Uterus (tissue), 3 donors: ENCODE measurements at regions not wholly inside any gene's neighbourhood (a gene's known extent, or its start where the extent isn't known, plus 50 kb on each side); places are given as distances from the start of the nearest gene placed in this dataset.

ENCODE experiments used
- DNase-seq, 2 donors: peaks; one replicate each; pipeline ENCODE4 v3.0.0-alpha.2; 2019 to 2020
- H3K27ac ChIP-seq, 2 donors: fragments of 200-600 bp; sonication (generic); 1 replicate in 1 of 2; 2 replicates in 1 of 2; pipeline ENCODE4 v1.5.1; 2016 to 2018
- H3K27me3 ChIP-seq, 2 donors: fragments of 200-600 bp; sonication (generic); one replicate each; pipeline ENCODE4 v1.5.1; 2018 to 2019; ENCODE audit warnings: control low read depth in 1 of 2
- H3K36me3 ChIP-seq, 2 donors: fragments of 200-600 bp; sonication (generic); one replicate each; pipeline ENCODE4 v1.5.1; 2019; ENCODE audit warnings: control low read depth in 1 of 2
- H3K4me1 ChIP-seq, 2 donors: fragments of 200-600 bp; sonication (generic); one replicate each; pipeline ENCODE4 v1.5.1; 2018 to 2019; ENCODE audit warnings: control low read depth in 1 of 2
- H3K4me3 ChIP-seq, 2 donors: fragments of 200-600 bp; sonication (generic); 1 replicate in 1 of 2; 2 replicates in 1 of 2; pipeline ENCODE4 v1.5.1; 2018 to 2019; ENCODE audit warnings: mild to moderate bottlenecking in 1 of 2
- H3K9me3 ChIP-seq, 2 donors: fragments of 200-600 bp; sonication (generic); one replicate each; pipeline ENCODE4 v1.5.1; 2019; ENCODE audit warnings: control low read depth in 1 of 2
- POLR2A ChIP-seq, 2 donors: fragments of 450-650 bp; IDR thresholded peaks; one replicate each; pipeline ENCODE4 v1.6.1; 2016; ENCODE audit warnings: antibody characterized with exemption in 2 of 2, mild to moderate bottlenecking in 1 of 2, moderate library complexity in 1 of 2
- intact Hi-C: fragments of 100-400 bp; cut with DNase I; formaldehyde crosslinking; loops from one replicate; pipeline ENCODE4 v1.15.1; 2023; ENCODE audit warnings: low total_unique reads
- TF ChIP-seq, protein P1 (sequence below), 4 experiments: fragments of 200-600 bp in 2 of 4; fragments of 450-650 bp in 2 of 4; sonication (generic) in 2 of 4; IDR thresholded peaks; one replicate each; pipeline ENCODE4 v1.5.1; 2016 to 2019; ENCODE audit warnings: antibody characterized with exemption in 4 of 4, mild to moderate bottlenecking in 2 of 4, moderate library complexity in 1 of 4
- donor health status: DM: yes; HTN: yes; CAD: no.

DNA sequence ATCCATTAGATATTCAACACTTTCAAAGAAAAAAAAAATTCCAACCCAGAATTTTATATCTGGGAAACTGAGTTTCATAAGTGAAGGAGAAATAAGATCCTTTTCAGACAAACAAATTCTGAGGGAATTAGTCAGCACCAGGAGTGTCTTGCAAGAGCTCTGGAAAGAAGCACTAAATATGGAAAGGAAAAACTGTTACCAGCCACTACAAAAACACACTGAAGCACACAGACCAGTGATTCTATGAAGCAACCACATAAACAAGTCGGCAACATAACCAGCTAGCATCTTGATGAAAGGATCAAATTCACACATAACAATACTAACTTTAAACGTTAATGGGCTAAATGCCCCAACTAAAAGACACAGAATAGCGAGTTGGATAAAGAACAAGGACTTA lies 368.4 kb upstream of the MIR17HG start:
- no peaks in the 10 kb centered on the region for H3K4me1 ChIP-seq
- TF ChIP-seq, protein P1, sequence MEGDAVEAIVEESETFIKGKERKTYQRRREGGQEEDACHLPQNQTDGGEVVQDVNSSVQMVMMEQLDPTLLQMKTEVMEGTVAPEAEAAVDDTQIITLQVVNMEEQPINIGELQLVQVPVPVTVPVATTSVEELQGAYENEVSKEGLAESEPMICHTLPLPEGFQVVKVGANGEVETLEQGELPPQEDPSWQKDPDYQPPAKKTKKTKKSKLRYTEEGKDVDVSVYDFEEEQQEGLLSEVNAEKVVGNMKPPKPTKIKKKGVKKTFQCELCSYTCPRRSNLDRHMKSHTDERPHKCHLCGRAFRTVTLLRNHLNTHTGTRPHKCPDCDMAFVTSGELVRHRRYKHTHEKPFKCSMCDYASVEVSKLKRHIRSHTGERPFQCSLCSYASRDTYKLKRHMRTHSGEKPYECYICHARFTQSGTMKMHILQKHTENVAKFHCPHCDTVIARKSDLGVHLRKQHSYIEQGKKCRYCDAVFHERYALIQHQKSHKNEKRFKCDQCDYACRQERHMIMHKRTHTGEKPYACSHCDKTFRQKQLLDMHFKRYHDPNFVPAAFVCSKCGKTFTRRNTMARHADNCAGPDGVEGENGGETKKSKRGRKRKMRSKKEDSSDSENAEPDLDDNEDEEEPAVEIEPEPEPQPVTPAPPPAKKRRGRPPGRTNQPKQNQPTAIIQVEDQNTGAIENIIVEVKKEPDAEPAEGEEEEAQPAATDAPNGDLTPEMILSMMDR (IDR thresholded peaks at IDR 0.05) = no peak
- TF ChIP-seq POLR2A (IDR thresholded peaks at IDR 0.05) = no peak
- no peak overlapping the region for H3K27ac ChIP-seq
- intact Hi-C loops = no loop called here
- no peaks in the 10 kb centered on the region for H3K36me3 ChIP-seq
- H3K27me3 ChIP-seq = no peaks in the 10 kb centered on the region
- H3K4me3 ChIP-seq = no peak overlapping the region
- no peak for DNase-seq
- no peaks in the 10 kb centered on the region for H3K9me3 ChIP-seq

DNA sequence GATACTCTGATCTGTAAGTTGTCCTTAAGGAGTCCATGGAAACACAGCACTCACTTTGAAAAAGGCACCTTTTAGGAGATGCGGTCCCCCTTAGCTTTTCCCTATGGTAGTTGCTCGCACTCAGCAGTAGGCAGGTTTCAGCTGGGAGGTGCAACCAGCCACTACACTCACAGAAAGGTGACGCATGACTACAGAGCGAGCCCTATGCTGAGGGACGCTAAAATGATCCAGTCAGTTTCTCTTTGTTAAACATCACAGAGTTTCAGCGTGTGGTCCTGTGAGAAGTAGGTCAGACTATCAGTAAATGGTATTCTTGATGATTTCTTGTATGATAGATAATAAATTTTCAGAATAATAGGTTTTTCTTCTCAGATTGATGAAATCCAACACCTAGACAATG lies 362.7 kb upstream of the MIR17HG start:
- intact Hi-C loops = no loop called here
- H3K27ac ChIP-seq = no peak overlapping the region
- H3K36me3 ChIP-seq = no peaks in the 10 kb centered on the region
- DNase-seq = no peak
- H3K9me3 ChIP-seq = no peaks in the 10 kb centered on the region
- no peaks in the 10 kb centered on the region for H3K4me1 ChIP-seq
- TF ChIP-seq, protein P1 (IDR thresholded peaks at IDR 0.05) = no peak
- no peak for TF ChIP-seq POLR2A (IDR thresholded peaks at IDR 0.05)
- no peaks in the 10 kb centered on the region for H3K27me3 ChIP-seq
- H3K4me3 ChIP-seq = no peak overlapping the region

DNA sequence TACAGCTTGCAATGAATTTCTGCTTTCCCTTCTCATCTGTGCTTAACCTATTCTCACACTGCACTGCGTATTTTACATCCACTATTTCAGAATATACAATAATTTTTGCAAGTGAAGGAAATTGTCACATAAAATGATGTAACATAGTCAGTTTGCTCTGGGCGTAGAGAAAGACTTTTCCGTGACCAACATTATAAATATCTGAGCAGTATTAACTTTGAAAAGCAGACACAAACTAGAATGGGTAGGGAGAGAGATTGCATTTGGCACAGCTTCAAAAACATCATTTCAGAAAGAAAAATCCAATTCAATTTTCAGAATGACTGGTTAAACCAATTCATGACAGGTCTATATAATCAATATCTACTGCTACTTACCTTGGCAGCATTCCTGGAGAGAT lies 352.5 kb upstream of the MIR17HG start:
- H3K4me1 ChIP-seq = no peaks in the 10 kb centered on the region
- no peaks in the 10 kb centered on the region for H3K9me3 ChIP-seq
- no peak for DNase-seq
- H3K27me3 ChIP-seq = no peaks in the 10 kb centered on the region
- no peak overlapping the region for H3K27ac ChIP-seq
- no peak overlapping the region for H3K4me3 ChIP-seq
- TF ChIP-seq POLR2A (IDR thresholded peaks at IDR 0.05) = no peak
- no peaks in the 10 kb centered on the region for H3K36me3 ChIP-seq
- intact Hi-C loops = no loop called here

DNA sequence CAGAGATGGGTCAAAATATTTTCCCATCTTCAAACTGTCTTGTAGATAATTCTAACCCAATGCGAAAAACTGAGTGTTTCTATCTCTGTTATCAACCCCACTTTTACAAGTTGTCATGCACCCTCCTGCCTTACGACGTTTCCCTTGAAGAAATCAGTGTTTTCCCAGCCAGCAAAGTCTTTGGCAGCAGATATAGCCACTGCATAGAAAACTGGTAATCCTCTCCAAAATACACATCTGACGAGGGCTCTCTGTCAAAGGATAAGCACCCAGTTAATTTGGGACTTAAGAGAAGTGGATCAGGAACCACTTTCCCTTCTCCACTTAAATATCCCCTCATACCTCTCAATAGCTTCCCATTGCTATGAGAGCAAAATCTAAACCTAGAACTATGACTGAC lies 351.9 kb upstream of the MIR17HG start:
- no peak for TF ChIP-seq POLR2A (IDR thresholded peaks at IDR 0.05)
- TF ChIP-seq, protein P1 (IDR thresholded peaks at IDR 0.05) = no peak
- Histone ChIP-seq H3K4me3 (no peak overlapping the region), H3K36me3 (no peaks in the 10 kb centered on the region), H3K4me1 (no peaks in the 10 kb centered on the region), H3K27me3 (no peaks in the 10 kb centered on the region), H3K27ac (no peak overlapping the region), H3K9me3 (no peaks in the 10 kb centered on the region)
- intact Hi-C loops = no loop called here
- DNase-seq = no peak

- DNase-seq = no peak
- TF ChIP-seq POLR2A (IDR thresholded peaks at IDR 0.05) = no peak
- no peaks in the 10 kb centered on the region for H3K4me1 ChIP-seq
- intact Hi-C loops = no loop called here
- no peaks in the 10 kb centered on the region for H3K9me3 ChIP-seq
- H3K4me3 ChIP-seq = no peak overlapping the region
- no peak overlapping the region for H3K27ac ChIP-seq
- no peaks in the 10 kb centered on the region for H3K36me3 ChIP-seq
- H3K27me3 ChIP-seq = no peaks in the 10 kb centered on the region
Measured at GRCh38 chr13:90997951-90998350, 349.5 kb upstream of the MIR17HG start.

- H3K27me3 ChIP-seq = no peaks in the 10 kb centered on the region
- no peaks in the 10 kb centered on the region for H3K4me1 ChIP-seq
- TF ChIP-seq, protein P1 (IDR thresholded peaks at IDR 0.05) = no peak
- TF ChIP-seq POLR2A (IDR thresholded peaks at IDR 0.05) = no peak
- H3K9me3 ChIP-seq = no peaks in the 10 kb centered on the region
- H3K27ac ChIP-seq = no peak overlapping the region
- no peak overlapping the region for H3K4me3 ChIP-seq
- no peaks in the 10 kb centered on the region for H3K36me3 ChIP-seq
- DNase-seq = no peak
- intact Hi-C loops = no loop called here
Measured at GRCh38 chr13:90999401-90999800, 348.1 kb upstream of the MIR17HG start.
